ENCODE measurements at regions not wholly inside any gene's neighbourhood (a gene's known extent, or its start where the extent isn't known, plus 50 kb on each side); places are given as distances from the start of the nearest gene placed in this dataset.
"Not testable (repeated sequence)": the region's sequence is repeated elsewhere in the genome, so short reads cannot be mapped to it uniquely, and the experiment has no call there.

- not testable (repeated sequence) for DNase-seq
These were observed 227.1 kb downstream of the SP3 start for GRCh38 chr2:173737954-173738575.

GRCh38 chr2:173739006-173739405 is 226.2 kb downstream of the SP3 start:
- DNase-seq: no peak

- DNase-seq: no peak
These were observed 224.5 kb downstream of the SP3 start for GRCh38 chr2:173740639-173741038.

GRCh38 chr2:173741759-173742158 is 223.4 kb downstream of the SP3 start:
- DNase-seq: no peak

- DNase-seq: no peak
These were observed 218.1 kb downstream of the SP3 start for GRCh38 chr2:173747035-173747434.

GRCh38 chr2:173749315-173749714 is 215.9 kb downstream of the SP3 start:
- no peak for DNase-seq

- no peak for DNase-seq
These were observed 214.8 kb downstream of the SP3 start for GRCh38 chr2:173750353-173750801.

- DNase-seq: no peak
These were observed 214.3 kb downstream of the SP3 start for GRCh38 chr2:173750831-173751230.

- DNase-seq: no peak
These were observed 213.8 kb downstream of the SP3 start for GRCh38 chr2:173751245-173751975.

- DNase-seq: no peak
These were observed 213.0 kb downstream of the SP3 start for GRCh38 chr2:173752152-173752551.

- no peak for DNase-seq
These were observed 211.7 kb downstream of the SP3 start for GRCh38 chr2:173753441-173753840.

- DNase-seq: no peak
These were observed 211.0 kb downstream of the SP3 start for GRCh38 chr2:173754165-173754564.

- DNase-seq: no peak
These were observed 210.3 kb downstream of the SP3 start for GRCh38 chr2:173754837-173755236.

GRCh38 chr2:173755798-173756197 is 209.4 kb downstream of the SP3 start:
- DNase-seq: no peak

- no peak for DNase-seq
These were observed 205.2 kb downstream of the SP3 start for GRCh38 chr2:173759959-173760358.

- no peak for DNase-seq
These were observed 204.6 kb downstream of the SP3 start for GRCh38 chr2:173760553-173760952.

GRCh38 chr2:173761603-173762119 is 203.5 kb downstream of the SP3 start:
- no peak for DNase-seq

GRCh38 chr2:173762221-173762620 is 203.0 kb downstream of the SP3 start:
- no peak for DNase-seq

GRCh38 chr2:173762864-173763263 is 202.3 kb downstream of the SP3 start:
- no peak for DNase-seq

GRCh38 chr2:173763641-173764040 is 201.5 kb downstream of the SP3 start:
- DNase-seq: no peak

- no peak for DNase-seq
These were observed 201.1 kb downstream of the SP3 start for GRCh38 chr2:173764094-173764493.

- DNase-seq: no peak
These were observed 198.5 kb downstream of the SP3 start for GRCh38 chr2:173766537-173767289.

GRCh38 chr2:173770947-173771678 is 194.1 kb downstream of the SP3 start:
- no peak for DNase-seq

All from C1 segment of cervical spinal cord (tissue), 14 donors.